ENCODE measurements at regions not wholly inside any gene's neighbourhood (a gene's known extent, or its start where the extent isn't known, plus 50 kb on each side); places are given as distances from the start of the nearest gene placed in this dataset.
"Not testable (repeated sequence)": the region's sequence is repeated elsewhere in the genome, so short reads cannot be mapped to it uniquely, and the experiment has no call there.

- H3K27ac ChIP-seq: no peak overlapping the region
- no peaks in the 10 kb centered on the region for H3K36me3 ChIP-seq
- no peaks in the 10 kb centered on the region for H3K27me3 ChIP-seq
- no peak for ATAC-seq
- intact Hi-C loops (cut with DNase I; ENCODE audit: low total_unique reads): no loop called here
- no peak overlapping the region for H3K4me3 ChIP-seq
- no peaks in the 10 kb centered on the region for H3K9me3 ChIP-seq
- in situ Hi-C loops (cut with MboI; ENCODE audit: low sequenced_read_pairs in 4 of 4): no loop called here
- no peaks in the 10 kb centered on the region for H3K4me1 ChIP-seq
- DNase-seq: no peak
- no peak for TF ChIP-seq POLR2A (IDR thresholded peaks at IDR 0.05)
- no peak for TF ChIP-seq CTCF (IDR thresholded peaks at IDR 0.05 in 4 of 5, conservative IDR thresholded peaks at IDR 0.05 in 1 of 5)
Observed at GRCh38 chrX:139475432-139475831, 55.1 kb upstream of the F9 start.

GRCh38 chrX:139461945-139462344 lies 68.6 kb upstream of the F9 start:
- H3K27ac ChIP-seq; H3K9me3 ChIP-seq; DNase-seq; ATAC-seq; H3K4me1 ChIP-seq; H3K36me3 ChIP-seq; H3K4me3 ChIP-seq; intact Hi-C loops (cut with DNase I; ENCODE audit: low total_unique reads); in situ Hi-C loops (cut with MboI; ENCODE audit: low sequenced_read_pairs in 4 of 4); H3K27me3 ChIP-seq: not testable (repeated sequence)

- H3K27me3 ChIP-seq: no peaks in the 10 kb centered on the region
- intact Hi-C loops (cut with DNase I; ENCODE audit: low total_unique reads): no loop called here
- no peak for ATAC-seq
- DNase-seq: no peak
- in situ Hi-C loops (cut with MboI; ENCODE audit: low sequenced_read_pairs in 4 of 4): no loop called here
- H3K36me3 ChIP-seq: no peaks in the 10 kb centered on the region
- TF ChIP-seq POLR2A (IDR thresholded peaks at IDR 0.05): no peak
- no peak for TF ChIP-seq CTCF (IDR thresholded peaks at IDR 0.05 in 4 of 5, conservative IDR thresholded peaks at IDR 0.05 in 1 of 5)
- H3K4me3 ChIP-seq: no peak overlapping the region
- no peak overlapping the region for H3K27ac ChIP-seq
- H3K9me3 ChIP-seq: no peaks in the 10 kb centered on the region
- no peaks in the 10 kb centered on the region for H3K4me1 ChIP-seq
Observed at GRCh38 chrX:139454743-139455142, 75.8 kb upstream of the F9 start.

- no peaks in the 10 kb centered on the region for H3K27me3 ChIP-seq
- H3K4me3 ChIP-seq: no peak overlapping the region
- H3K27ac ChIP-seq: no peak overlapping the region
- H3K9me3 ChIP-seq: no peaks in the 10 kb centered on the region
- DNase-seq (no peak), ATAC-seq (no peak)
- H3K36me3 ChIP-seq: no peaks in the 10 kb centered on the region
- in situ Hi-C loops (cut with MboI; ENCODE audit: low sequenced_read_pairs in 4 of 4): no loop called here
- TF ChIP-seq CTCF (IDR thresholded peaks at IDR 0.05 in 4 of 5, conservative IDR thresholded peaks at IDR 0.05 in 1 of 5): no peak
- no peak for TF ChIP-seq POLR2A (IDR thresholded peaks at IDR 0.05)
- H3K4me1 ChIP-seq: no peaks in the 10 kb centered on the region
- intact Hi-C loops (cut with DNase I; ENCODE audit: low total_unique reads): no loop called here
Observed at GRCh38 chrX:139448996-139449395, 81.5 kb upstream of the F9 start.

DNA sequence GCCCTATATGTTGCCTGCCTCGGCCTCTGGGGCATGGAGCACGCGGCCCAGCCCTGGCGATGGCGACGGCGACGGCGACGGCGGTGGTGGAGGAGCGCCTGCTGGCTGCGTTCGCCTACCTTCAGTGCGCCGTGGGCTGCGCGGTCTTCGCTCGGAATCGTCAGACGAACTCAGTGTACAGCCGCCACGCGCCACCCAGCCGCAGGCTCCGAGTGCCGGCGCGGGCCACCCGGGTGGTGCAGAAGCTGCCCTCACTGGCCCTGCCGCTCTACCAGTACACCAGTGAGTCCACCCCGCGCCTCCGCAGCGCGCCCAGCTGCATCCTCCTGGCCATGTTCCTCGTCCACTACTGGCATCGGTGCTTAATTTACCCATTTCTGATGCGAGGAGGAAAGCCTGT lies 83.7 kb upstream of the F9 start:
- Histone ChIP-seq H3K9me3 (no peaks in the 10 kb centered on the region), H3K27ac (no peak overlapping the region), H3K27me3 (no peaks in the 10 kb centered on the region), H3K4me1 (no peaks in the 10 kb centered on the region), H3K4me3 (no peak overlapping the region), H3K36me3 (no peaks in the 10 kb centered on the region)
- DNase-seq (no peak), ATAC-seq (no peak)
- intact Hi-C loops (cut with DNase I; ENCODE audit: low total_unique reads) (no loop called here), in situ Hi-C loops (cut with MboI; ENCODE audit: low sequenced_read_pairs in 4 of 4) (no loop called here)
- no peak for TF ChIP-seq CTCF (IDR thresholded peaks at IDR 0.05 in 4 of 5, conservative IDR thresholded peaks at IDR 0.05 in 1 of 5)
- TF ChIP-seq POLR2A (IDR thresholded peaks at IDR 0.05): no peak
